HCT116 (cell line): ENCODE measurements at regions not wholly inside any gene's neighbourhood (a gene's known extent, or its start where the extent isn't known, plus 50 kb on each side); places are given as distances from the start of the nearest gene placed in this dataset.

Source experiments
- CBX3 ChIP-seq: IDR thresholded peaks from 2 replicates; pipeline ENCODE4 v1.6.1; 2012; ENCODE audit warnings: low read depth
- CTCF ChIP-seq, 3 experiments: fragments of 200-600 bp in 1 of 3; sonication (generic) in 1 of 3; IDR thresholded peaks in 2 of 3; conservative IDR thresholded peaks in 1 of 3; 2 replicates each; pipeline ENCODE4 v1.5.1; 2012 to 2017; ENCODE audit warnings: low read depth in 2 of 3, low read length in 2 of 3, antibody characterized with exemption in 1 of 3, borderline replicate concordance in 1 of 3, control low read depth in 1 of 3, mild to moderate bottlenecking in 1 of 3, mixed read lengths in 1 of 3, mixed run types in 1 of 3, moderate library complexity in 1 of 3; ENCODE audit not compliant: insufficient read depth in 1 of 3
- EGR1 ChIP-seq: IDR thresholded peaks from 2 replicates; pipeline ENCODE4 v1.6.1; 2012; ENCODE audit warnings: low read depth
- POLR2A ChIP-seq: IDR thresholded peaks from 2 replicates; pipeline ENCODE4 v1.7.0; 2011; ENCODE audit warnings: borderline replicate concordance; ENCODE audit not compliant: insufficient read depth, insufficient read length; ENCODE audit errors: extremely low read depth
- POLR2AphosphoS5 ChIP-seq: IDR thresholded peaks from 2 replicates; pipeline ENCODE4 v1.6.1; 2011; ENCODE audit warnings: mild to moderate bottlenecking, low read depth, low read length, moderate library complexity
- SIN3A ChIP-seq: IDR thresholded peaks from 2 replicates; pipeline ENCODE4 v1.6.1; 2012; ENCODE audit warnings: low read depth
- SP1 ChIP-seq: IDR thresholded peaks from 2 replicates; pipeline ENCODE4 v1.6.1; 2012; ENCODE audit warnings: low read depth
- TCF7L2 ChIP-seq: IDR thresholded peaks from 2 replicates; pipeline ENCODE4 v1.7.0; 2011; ENCODE audit warnings: borderline replicate concordance, inconsistent platforms; ENCODE audit not compliant: insufficient read depth, insufficient read length; ENCODE audit errors: extremely low read depth
- YY1 ChIP-seq: IDR thresholded peaks from 2 replicates; pipeline ENCODE4 v1.6.1; 2011; ENCODE audit warnings: low read length, low read depth, moderate library complexity, mild to moderate bottlenecking; ENCODE audit not compliant: insufficient replicate concordance; ENCODE audit errors: extremely low read depth
- ZFX ChIP-seq: fragments of 450-650 bp; IDR thresholded peaks from 2 replicates; pipeline ENCODE4 v1.6.1; 2017

GRCh38 chr3:118799303-118799702, 235.3 kb downstream of the IGSF11 start:
- TF ChIP-seq POLR2AphosphoS5: no peak
- TF ChIP-seq TCF7L2: no peak
- no peak for TF ChIP-seq CTCF (IDR thresholded peaks at IDR 0.05 in 2 of 3, conservative IDR thresholded peaks at IDR 0.05 in 1 of 3; ENCODE audit: borderline replicate concordance in 1 of 3, insufficient read depth in 1 of 3, low read depth in 2 of 3, low read length in 2 of 3)
- no peak for TF ChIP-seq CBX3
- TF ChIP-seq POLR2A: no peak
- TF ChIP-seq SIN3A: no peak
- TF ChIP-seq YY1: no peak
- TF ChIP-seq SP1: no peak
- no peak for TF ChIP-seq ZFX
- TF ChIP-seq EGR1: no peak
